AG04449 (cell line): ENCODE measurements at regions not wholly inside any gene's neighbourhood (a gene's known extent, or its start where the extent isn't known, plus 50 kb on each side); places are given as distances from the start of the nearest gene placed in this dataset.

Source experiments
- CTCF ChIA-PET: fragments of 350-600 bp; formaldehyde crosslinking; extraction: SDS; loops from one replicate; lab custom pipeline; 2021; ENCODE audit warnings: antibody characterized with exemption; lab: Yijun Ruan, JAX
- POLR2A ChIA-PET: fragments of 400-600, 350-600 bp; formaldehyde crosslinking; extraction: SDS; loops from one replicate; lab custom pipeline; 2020; ENCODE audit warnings: antibody characterized with exemption, inconsistent platforms; lab: Yijun Ruan, JAX
- DNase-seq: peaks from one replicate; pipeline ENCODE4 v3.0.0-alpha.2; 2010; ENCODE audit warnings: low read depth, low spot score
- H3K4me3 ChIP-seq: 2 replicates; pipeline ENCODE4 v1.5.1; 2011; ENCODE audit warnings: low read depth, mild to moderate bottlenecking, control low read depth, low read length
- CTCF ChIP-seq: IDR thresholded peaks from one replicate; pipeline ENCODE4 v1.5.1; 2011; ENCODE audit warnings: mild to moderate bottlenecking, moderate library complexity, low read length, control low read depth, inconsistent platforms; ENCODE audit not compliant: insufficient read depth; ENCODE audit errors: missing control alignments

DNA sequence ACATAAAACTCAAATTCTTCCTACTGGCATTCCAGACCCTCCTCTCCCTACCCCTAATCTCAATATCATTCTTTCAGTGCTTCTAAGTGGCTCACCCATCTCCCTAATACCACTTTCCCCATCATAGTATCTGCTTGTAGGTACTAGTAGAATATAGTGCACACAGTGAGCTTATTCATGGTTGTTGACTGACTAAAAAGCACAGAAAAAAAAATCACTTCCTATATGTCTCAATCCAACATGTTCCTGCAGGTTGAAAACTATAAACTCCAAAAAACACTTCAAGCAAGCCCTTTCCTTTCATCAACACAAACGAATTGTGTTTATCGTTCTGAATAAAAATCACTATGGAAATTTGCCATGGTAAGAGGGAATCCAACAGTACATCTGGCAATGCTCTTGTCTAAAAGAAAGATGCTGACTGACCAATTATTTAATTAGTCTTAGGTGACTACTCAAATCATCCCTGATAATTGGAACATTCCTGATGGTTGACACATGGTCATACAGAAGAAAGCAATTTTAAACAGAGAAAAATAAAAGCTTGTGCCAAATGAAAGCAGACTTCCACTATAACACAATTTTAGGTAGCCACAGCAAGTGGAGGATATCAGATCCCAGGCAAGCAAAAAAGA lies 87.1 kb downstream of the NDUFS5 start:
- CTCF ChIA-PET: interaction anchor here (1.3 to 7.4 kb wide), 2 partner anchors 78 to 145 kb away, joined by 4 to 75 read pairs; no protein-coding TSS in a partner anchor
- TF ChIP-seq CTCF: no peak
- H3K4me3 ChIP-seq: no peak overlapping the region
- no peak for DNase-seq
- POLR2A ChIA-PET: no interaction called here

DNA sequence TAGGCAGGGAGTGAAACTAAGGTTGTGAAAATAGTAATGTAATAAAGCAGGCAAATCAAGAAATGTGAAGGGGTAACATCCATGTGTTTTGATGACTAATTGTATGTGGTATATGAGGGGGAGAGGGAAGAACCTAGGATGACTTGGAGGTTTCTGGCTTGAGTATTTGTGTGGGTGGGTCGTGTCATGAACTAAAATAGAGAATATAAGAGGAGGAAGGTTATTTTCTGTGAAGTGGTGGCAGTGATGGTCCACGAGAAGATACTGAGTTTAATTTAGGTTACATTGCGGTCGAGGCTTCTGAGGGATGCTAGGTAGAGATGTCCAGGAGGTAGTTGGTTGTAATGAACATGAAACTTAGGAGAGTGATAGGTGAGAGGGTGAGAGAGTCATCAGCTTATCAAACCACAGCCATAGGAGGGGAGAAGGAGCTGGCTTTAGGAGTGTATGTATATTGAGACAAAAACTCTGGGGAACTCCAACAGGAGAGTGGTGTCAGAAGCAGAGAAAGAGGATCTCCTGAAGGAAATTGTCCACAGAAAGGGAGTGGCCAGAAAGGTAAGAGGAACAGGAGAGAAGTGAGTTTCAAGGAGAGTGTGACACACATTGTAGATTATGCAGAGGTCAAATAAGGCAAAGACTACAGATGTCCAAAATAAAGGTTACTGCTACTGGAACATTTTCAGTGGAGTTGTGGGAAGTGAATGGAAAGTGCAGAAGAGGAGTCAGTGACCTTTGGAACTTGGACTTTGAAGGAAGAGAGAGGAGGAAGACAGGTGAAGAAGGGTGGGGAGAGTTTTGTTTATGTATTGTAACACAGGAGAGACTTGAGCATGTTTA lies 89.0 kb upstream of the MACF1 start:
- TF ChIP-seq CTCF: no peak
- ChIA-PET POLR2A (no interaction called here), CTCF (interaction anchor here (1.0 to 1.6 kb wide), 4 partner anchors 13 to 272 kb away, joined by 4 to 5 read pairs (median 4); no protein-coding TSS in a partner anchor)
- no peak overlapping the region for H3K4me3 ChIP-seq
- no peak for DNase-seq

GRCh38 chr1:39116116-39116607 lies 88.3 kb upstream of the MACF1 start:
- CTCF ChIA-PET: interaction anchor here (1.0 to 1.6 kb wide), 6 partner anchors 11 to 76 kb away, joined by 3 to 6 read pairs (median 4); no protein-coding TSS in a partner anchor
- H3K4me3 ChIP-seq: no peak overlapping the region
- POLR2A ChIA-PET: no interaction called here
- no peak for DNase-seq
- no peak for TF ChIP-seq CTCF

DNA sequence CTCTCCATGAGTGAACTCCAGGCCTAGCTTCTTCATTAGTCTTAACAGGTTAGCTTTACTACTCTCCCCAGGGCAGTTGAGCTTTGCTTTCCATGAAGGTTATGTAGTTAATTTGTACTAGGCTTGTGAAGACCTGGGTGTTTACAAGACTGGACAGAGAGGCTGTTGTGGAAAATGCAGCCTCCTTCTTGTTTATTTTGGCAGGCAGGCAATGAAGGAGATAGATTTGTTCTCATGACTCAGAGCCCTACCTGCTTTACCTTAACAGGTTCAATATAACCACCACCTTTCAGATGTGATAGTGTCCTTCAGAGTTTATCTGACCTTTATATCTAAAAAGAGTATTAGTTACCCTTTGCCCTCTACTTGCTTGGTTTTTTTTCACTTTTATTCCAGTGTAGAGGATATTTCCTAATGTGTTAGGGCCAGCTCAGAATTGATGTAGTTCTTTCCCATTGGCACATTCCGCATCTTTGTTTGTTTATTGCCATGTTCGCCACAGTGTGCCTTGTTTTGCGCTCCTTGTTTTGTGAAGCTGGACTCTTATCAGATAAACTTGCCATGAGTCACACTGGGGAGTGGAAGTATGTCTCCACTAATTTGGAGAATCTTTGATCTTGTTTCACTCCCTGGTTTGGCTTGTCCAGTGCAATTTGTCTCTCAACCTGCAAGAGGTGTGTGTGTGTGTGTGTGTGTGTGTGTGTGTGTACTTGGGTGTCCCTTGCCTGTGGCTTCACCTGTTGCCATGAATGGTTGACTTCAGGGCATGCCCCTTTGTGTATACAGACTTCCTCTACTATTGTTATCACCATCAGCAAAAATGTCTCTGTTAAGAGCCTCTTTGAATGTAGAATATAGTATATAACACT lies 87.4 kb upstream of the MACF1 start:
- ChIA-PET POLR2A (no interaction called here), CTCF (interaction anchor here (1.2 to 1.6 kb wide), 3 partner anchors 10 to 75 kb away, joined by 3 to 6 read pairs (median 3); no protein-coding TSS in a partner anchor)
- no peak for DNase-seq
- H3K4me3 ChIP-seq: no peak overlapping the region
- TF ChIP-seq CTCF: no peak

- no peak for DNase-seq
- no peak for TF ChIP-seq CTCF
- ChIA-PET POLR2A (no interaction called here), CTCF (interaction anchor here (0.8 to 1.6 kb wide), 4 partner anchors 9 to 87 kb away, joined by 3 to 6 read pairs (median 3); partner anchors contain the start of gene MACF1)
- no peak overlapping the region for H3K4me3 ChIP-seq
These were observed 86.5 kb upstream of the MACF1 start for GRCh38 chr1:39117899-39118450.
